MM.1S (cell line): ENCODE measurements at regions not wholly inside any gene's neighbourhood (a gene's known extent, or its start where the extent isn't known, plus 50 kb on each side); places are given as distances from the start of the nearest gene placed in this dataset.
"Not testable (repeated sequence)": the region's sequence is repeated elsewhere in the genome, so short reads cannot be mapped to it uniquely, and the experiment has no call there.

Experiments
- CTCF ChIP-seq: fragments of 300-600 bp; sonication (generic); IDR thresholded peaks from 2 replicates; pipeline ENCODE4 v1.5.1; 2016; ENCODE audit warnings: antibody characterized with exemption, low read length, mixed read lengths
- EZH2 ChIP-seq: fragments of 300-600 bp; sonication (generic); optimal IDR thresholded peaks from 2 replicates; pipeline ENCODE3; 2017; ENCODE audit warnings: low read depth, mild to moderate bottlenecking, antibody characterized with exemption, low read length, mixed read lengths

GRCh38 chr4:49523816-49524765 is 538.0 kb downstream of the CWH43 start:
- not testable (repeated sequence) for TF ChIP-seq EZH2, CTCF
